T-helper 9 cell (primary cell): ENCODE measurements at regions not wholly inside any gene's neighbourhood (a gene's known extent, or its start where the extent isn't known, plus 50 kb on each side); places are given as distances from the start of the nearest gene placed in this dataset.
"Not testable (repeated sequence)": the region's sequence is repeated elsewhere in the genome, so short reads cannot be mapped to it uniquely, and the experiment has no call there.

Experiments
- DNase-seq: peaks from one replicate; pipeline ENCODE4 v3.0.0-alpha.2; 2020

GRCh38 chr19:22545751-22546150 lies 88.4 kb upstream of the ZNF492 start:
- DNase-seq, result peak; percentile 5

GRCh38 chr19:22533761-22534160 lies 100.4 kb upstream of the ZNF492 start:
- no peak for DNase-seq

GRCh38 chr19:22532388-22533300 lies 101.5 kb upstream of the ZNF492 start:
- DNase-seq, result no peak

GRCh38 chr19:22530042-22530441 lies 104.1 kb upstream of the ZNF492 start:
- no peak for DNase-seq

GRCh38 chr19:22528956-22529355 lies 105.2 kb upstream of the ZNF492 start:
- no peak for DNase-seq

- no peak for DNase-seq
Observed at GRCh38 chr19:22527554-22527953, 105.4 kb upstream of the ZNF98 start.

- DNase-seq, result no peak
Observed at GRCh38 chr19:22526661-22527272, 104.6 kb upstream of the ZNF98 start.

- DNase-seq, result no peak
Observed at GRCh38 chr19:22523940-22524339, 101.8 kb upstream of the ZNF98 start.

- DNase-seq, result not testable (repeated sequence)
Observed at GRCh38 chr19:22519562-22519961, 97.4 kb upstream of the ZNF98 start.

GRCh38 chr19:22519152-22519551 lies 97.0 kb upstream of the ZNF98 start:
- no peak for DNase-seq

GRCh38 chr19:22517496-22518411 lies 95.6 kb upstream of the ZNF98 start:
- no peak for DNase-seq

GRCh38 chr19:22515435-22515834 lies 93.3 kb upstream of the ZNF98 start:
- no peak for DNase-seq

- no peak for DNase-seq
Observed at GRCh38 chr19:22503524-22503923, 81.4 kb upstream of the ZNF98 start.

- no peak for DNase-seq
Observed at GRCh38 chr19:22502766-22503165, 80.6 kb upstream of the ZNF98 start.

GRCh38 chr19:22498831-22499430 lies 76.8 kb upstream of the ZNF98 start:
- DNase-seq, result not testable (repeated sequence)

- no peak for DNase-seq
Observed at GRCh38 chr19:22491746-22492145, 69.6 kb upstream of the ZNF98 start.

GRCh38 chr19:22483514-22483913 lies 61.4 kb upstream of the ZNF98 start:
- not testable (repeated sequence) for DNase-seq

- no peak for DNase-seq
Observed at GRCh38 chr19:22472180-22472637, 50.1 kb upstream of the ZNF98 start.
